PFSK-1 (cell line): ENCODE measurements at regions not wholly inside any gene's neighbourhood (a gene's known extent, or its start where the extent isn't known, plus 50 kb on each side); places are given as distances from the start of the nearest gene placed in this dataset.

Experiments used
- FOXP2 ChIP-seq: optimal IDR thresholded peaks from 2 replicates; pipeline ENCODE3; 2011; ENCODE audit warnings: borderline replicate concordance, control low read depth, inconsistent platforms; ENCODE audit not compliant: insufficient read depth; ENCODE audit errors: extremely low read length, extremely low read depth
- POLR2AphosphoS5 ChIP-seq: IDR thresholded peaks from 2 replicates; pipeline ENCODE4 v1.6.1; 2012; ENCODE audit warnings: low read depth, mild to moderate bottlenecking, control low read depth, low read length, moderate library complexity
- SIN3A ChIP-seq: IDR thresholded peaks from 2 replicates; pipeline ENCODE4 v1.6.1; 2012; ENCODE audit warnings: mild to moderate bottlenecking, low read length, moderate library complexity, borderline replicate concordance; ENCODE audit not compliant: insufficient read depth
- TAF1 ChIP-seq: IDR thresholded peaks from 2 replicates; pipeline ENCODE4 v1.6.1; 2012; ENCODE audit warnings: low read length, control low read depth, borderline replicate concordance; ENCODE audit not compliant: insufficient read depth
- TF ChIP-seq, protein P1 (sequence below), 2 experiments: IDR thresholded peaks; 2 replicates each; pipeline versions ENCODE4 v1.6.1 to v1.8.0; 2011 to 2012; ENCODE audit warnings: low read depth in 2 of 2, low read length in 2 of 2, control low read depth in 1 of 2, inconsistent platforms in 1 of 2, mild to moderate bottlenecking in 1 of 2, moderate library complexity in 1 of 2; ENCODE audit not compliant: insufficient read depth in 1 of 2

DNA sequence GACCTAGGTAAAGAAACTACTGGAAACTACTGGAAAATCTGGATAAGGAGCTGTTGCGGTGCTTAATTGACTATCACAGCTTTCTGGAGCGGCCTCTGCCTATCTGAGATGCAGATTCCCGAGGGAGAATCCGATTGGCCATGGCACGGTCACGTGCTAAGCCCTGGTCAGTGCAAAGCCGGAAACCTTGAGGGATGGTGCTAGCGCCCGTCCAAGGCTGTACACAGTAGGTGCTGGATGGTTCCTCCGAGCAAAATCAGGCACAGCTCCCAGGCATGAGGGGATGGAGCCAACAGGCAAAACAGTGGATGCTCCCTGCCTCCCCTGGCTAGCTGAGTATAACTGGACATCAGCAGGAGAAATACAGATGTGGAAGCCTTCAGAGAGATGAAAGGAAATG lies 238.7 kb upstream of the HES1 start:
- no peak for TF ChIP-seq POLR2AphosphoS5
- no peak for TF ChIP-seq SIN3A
- TF ChIP-seq TAF1 = no peak
- no peak for TF ChIP-seq FOXP2
- TF ChIP-seq, protein P1, sequence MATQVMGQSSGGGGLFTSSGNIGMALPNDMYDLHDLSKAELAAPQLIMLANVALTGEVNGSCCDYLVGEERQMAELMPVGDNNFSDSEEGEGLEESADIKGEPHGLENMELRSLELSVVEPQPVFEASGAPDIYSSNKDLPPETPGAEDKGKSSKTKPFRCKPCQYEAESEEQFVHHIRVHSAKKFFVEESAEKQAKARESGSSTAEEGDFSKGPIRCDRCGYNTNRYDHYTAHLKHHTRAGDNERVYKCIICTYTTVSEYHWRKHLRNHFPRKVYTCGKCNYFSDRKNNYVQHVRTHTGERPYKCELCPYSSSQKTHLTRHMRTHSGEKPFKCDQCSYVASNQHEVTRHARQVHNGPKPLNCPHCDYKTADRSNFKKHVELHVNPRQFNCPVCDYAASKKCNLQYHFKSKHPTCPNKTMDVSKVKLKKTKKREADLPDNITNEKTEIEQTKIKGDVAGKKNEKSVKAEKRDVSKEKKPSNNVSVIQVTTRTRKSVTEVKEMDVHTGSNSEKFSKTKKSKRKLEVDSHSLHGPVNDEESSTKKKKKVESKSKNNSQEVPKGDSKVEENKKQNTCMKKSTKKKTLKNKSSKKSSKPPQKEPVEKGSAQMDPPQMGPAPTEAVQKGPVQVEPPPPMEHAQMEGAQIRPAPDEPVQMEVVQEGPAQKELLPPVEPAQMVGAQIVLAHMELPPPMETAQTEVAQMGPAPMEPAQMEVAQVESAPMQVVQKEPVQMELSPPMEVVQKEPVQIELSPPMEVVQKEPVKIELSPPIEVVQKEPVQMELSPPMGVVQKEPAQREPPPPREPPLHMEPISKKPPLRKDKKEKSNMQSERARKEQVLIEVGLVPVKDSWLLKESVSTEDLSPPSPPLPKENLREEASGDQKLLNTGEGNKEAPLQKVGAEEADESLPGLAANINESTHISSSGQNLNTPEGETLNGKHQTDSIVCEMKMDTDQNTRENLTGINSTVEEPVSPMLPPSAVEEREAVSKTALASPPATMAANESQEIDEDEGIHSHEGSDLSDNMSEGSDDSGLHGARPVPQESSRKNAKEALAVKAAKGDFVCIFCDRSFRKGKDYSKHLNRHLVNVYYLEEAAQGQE (IDR thresholded peaks at IDR 0.05; ENCODE audit: insufficient read depth in 1 of 2, low read depth in 2 of 2, low read length in 2 of 2) = no peak

DNA sequence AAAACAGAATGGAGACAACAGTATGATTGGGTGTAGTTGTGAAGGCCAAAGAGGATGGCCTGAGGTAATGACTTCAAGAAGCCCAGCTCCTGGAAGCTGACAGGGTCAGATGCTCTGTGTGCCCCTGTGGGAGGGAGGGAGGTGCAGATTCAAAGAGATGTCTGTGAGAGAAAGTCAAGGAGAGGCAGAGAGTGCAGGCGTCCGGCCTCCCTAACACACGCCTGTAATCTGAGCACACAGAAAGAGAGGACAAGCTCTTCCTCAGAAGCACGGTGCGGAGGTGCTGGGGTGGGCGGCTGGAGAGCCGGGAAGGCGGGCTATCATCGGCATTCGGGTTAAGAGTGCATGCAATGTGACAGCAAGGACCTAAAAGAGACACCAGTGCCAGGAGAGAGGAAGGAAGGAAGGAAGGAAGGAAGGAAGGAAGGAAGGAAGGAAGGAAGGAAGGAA lies 238.2 kb upstream of the HES1 start:
- TF ChIP-seq SIN3A (no peak), TAF1 (no peak), FOXP2 (no peak), POLR2AphosphoS5 (no peak)
- TF ChIP-seq, protein P1 (IDR thresholded peaks at IDR 0.05; ENCODE audit: insufficient read depth in 1 of 2, low read depth in 2 of 2, low read length in 2 of 2) = no peak

- no peak for TF ChIP-seq TAF1
- no peak for TF ChIP-seq FOXP2
- TF ChIP-seq, protein P1 (IDR thresholded peaks at IDR 0.05; ENCODE audit: insufficient read depth in 1 of 2, low read depth in 2 of 2, low read length in 2 of 2) = no peak
- no peak for TF ChIP-seq POLR2AphosphoS5
- no peak for TF ChIP-seq SIN3A
Observed at GRCh38 chr3:193899001-193899400, 236.9 kb upstream of the HES1 start.

DNA sequence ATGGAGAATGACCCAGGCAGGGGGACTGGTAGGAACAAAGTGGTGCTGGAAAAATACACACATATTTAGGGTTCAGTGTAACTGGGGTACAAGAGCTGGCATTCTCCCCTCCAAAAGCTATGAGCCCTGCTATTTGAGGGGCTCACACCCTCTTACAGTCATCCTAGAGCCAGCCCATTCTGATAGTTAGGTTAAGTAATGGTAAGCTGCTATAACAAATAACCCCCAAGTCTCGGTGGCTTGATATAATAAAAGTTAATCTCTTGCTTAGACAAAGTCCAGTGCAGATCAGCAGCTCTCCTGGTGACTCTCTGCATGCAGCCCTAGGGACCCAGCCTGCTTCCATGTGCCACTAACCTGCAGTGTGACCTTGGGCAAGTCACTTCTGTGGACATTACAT lies 234.9 kb upstream of the HES1 start:
- TF ChIP-seq FOXP2 (no peak), POLR2AphosphoS5 (no peak), SIN3A (no peak), TAF1 (no peak)
- TF ChIP-seq, protein P1 (IDR thresholded peaks at IDR 0.05; ENCODE audit: insufficient read depth in 1 of 2, low read depth in 2 of 2, low read length in 2 of 2) = no peak
